Mesothelial cell of epicardium (in vitro differentiated cells): ENCODE measurements at regions not wholly inside any gene's neighbourhood (a gene's known extent, or its start where the extent isn't known, plus 50 kb on each side); places are given as distances from the start of the nearest gene placed in this dataset.

ENCODE experiments used
- DNase-seq, 2 experiments: peaks; one replicate each; pipeline ENCODE4 v3.0.0; 2021; ENCODE audit warnings: low spot score in 2 of 2; ENCODE audit not compliant: unreplicated experiment in 2 of 2
- H3K27ac Mint-ChIP-seq: 2 replicates; pipeline ENCODE4 v1.8.0; 2021; ENCODE audit warnings: mixed read lengths
- H3K27me3 Mint-ChIP-seq: 2 replicates; pipeline ENCODE4 v1.8.0; 2021; ENCODE audit warnings: low read depth, mixed read lengths
- H3K36me3 Mint-ChIP-seq: 2 replicates; pipeline ENCODE4 v1.8.0; 2021; ENCODE audit warnings: mixed read lengths
- H3K4me1 Mint-ChIP-seq: 2 replicates; pipeline ENCODE4 v1.8.0; 2021; ENCODE audit warnings: mixed read lengths
- H3K4me3 Mint-ChIP-seq: 2 replicates; pipeline ENCODE4 v1.8.0; 2021; ENCODE audit warnings: mild to moderate bottlenecking, moderate library complexity, mixed read lengths
- H3K9me3 Mint-ChIP-seq: 2 replicates; pipeline ENCODE4 v1.8.0; 2021; ENCODE audit warnings: mixed read lengths
- TF ChIP-seq, protein P1 (sequence below): fragments of 200-600 bp; sonication (generic); IDR thresholded peaks from one replicate; pipeline ENCODE4 v1.5.0; 2021; ENCODE audit warnings: antibody characterized with exemption; ENCODE audit not compliant: unreplicated experiment

DNA sequence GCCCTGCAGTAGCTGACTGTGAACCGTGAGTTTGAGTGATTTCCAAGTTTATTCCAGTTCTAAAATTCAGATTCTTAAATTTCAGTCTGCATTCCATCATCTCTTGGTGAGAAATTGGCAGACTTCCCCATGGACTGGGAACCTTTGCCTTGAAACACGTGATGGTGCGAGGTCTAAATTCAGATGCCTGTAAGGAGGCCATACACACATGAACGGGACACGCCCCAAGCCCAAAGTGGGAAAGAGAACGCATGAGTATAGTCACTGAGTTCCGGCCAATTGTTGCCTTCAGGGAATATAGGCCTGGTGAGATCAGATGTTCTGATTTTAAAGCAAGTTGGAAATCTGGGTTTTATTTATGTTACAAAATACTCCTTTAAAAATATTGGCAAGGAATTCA, 1084.4 kb upstream of the WWC1 start:
- Mint-ChIP-seq H3K27ac (no peak overlapping the region), H3K4me1 (no peaks in the 10 kb centered on the region), H3K4me3 (no peak overlapping the region), H3K9me3 (peaks cover 11% of the 10 kb centered on the region), H3K36me3 (peaks cover 3% of the 10 kb centered on the region), H3K27me3 (peaks cover under 1% of the 10 kb centered on the region)
- no peak for DNase-seq
- TF ChIP-seq, protein P1, sequence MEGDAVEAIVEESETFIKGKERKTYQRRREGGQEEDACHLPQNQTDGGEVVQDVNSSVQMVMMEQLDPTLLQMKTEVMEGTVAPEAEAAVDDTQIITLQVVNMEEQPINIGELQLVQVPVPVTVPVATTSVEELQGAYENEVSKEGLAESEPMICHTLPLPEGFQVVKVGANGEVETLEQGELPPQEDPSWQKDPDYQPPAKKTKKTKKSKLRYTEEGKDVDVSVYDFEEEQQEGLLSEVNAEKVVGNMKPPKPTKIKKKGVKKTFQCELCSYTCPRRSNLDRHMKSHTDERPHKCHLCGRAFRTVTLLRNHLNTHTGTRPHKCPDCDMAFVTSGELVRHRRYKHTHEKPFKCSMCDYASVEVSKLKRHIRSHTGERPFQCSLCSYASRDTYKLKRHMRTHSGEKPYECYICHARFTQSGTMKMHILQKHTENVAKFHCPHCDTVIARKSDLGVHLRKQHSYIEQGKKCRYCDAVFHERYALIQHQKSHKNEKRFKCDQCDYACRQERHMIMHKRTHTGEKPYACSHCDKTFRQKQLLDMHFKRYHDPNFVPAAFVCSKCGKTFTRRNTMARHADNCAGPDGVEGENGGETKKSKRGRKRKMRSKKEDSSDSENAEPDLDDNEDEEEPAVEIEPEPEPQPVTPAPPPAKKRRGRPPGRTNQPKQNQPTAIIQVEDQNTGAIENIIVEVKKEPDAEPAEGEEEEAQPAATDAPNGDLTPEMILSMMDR, result no peak

DNA sequence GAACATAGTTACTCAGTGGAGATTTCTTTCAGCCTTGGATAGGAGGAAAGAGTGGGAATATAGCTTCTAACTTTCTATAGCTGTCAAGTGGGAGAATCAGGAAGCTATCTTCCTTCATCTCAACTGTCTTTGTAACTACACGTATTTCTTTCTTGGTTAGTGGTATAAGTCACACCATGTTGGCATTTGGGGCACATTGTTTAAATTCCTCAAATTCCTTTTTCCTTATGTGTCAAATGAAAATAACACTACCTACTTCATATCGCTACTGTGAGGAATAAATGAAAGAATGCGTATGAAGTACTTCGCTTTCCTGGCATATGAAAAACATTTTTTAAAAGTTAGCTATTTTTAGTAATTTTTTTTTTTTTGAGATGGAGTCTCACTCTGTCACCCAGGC, 1082.5 kb upstream of the WWC1 start:
- Mint-ChIP-seq H3K4me1 (no peaks in the 10 kb centered on the region), H3K27ac (no peak overlapping the region), H3K4me3 (no peak overlapping the region), H3K36me3 (peaks cover 3% of the 10 kb centered on the region), H3K27me3 (no peaks in the 10 kb centered on the region), H3K9me3 (peaks cover 11% of the 10 kb centered on the region)
- DNase-seq, result no peak
- TF ChIP-seq, protein P1, result no peak

DNA sequence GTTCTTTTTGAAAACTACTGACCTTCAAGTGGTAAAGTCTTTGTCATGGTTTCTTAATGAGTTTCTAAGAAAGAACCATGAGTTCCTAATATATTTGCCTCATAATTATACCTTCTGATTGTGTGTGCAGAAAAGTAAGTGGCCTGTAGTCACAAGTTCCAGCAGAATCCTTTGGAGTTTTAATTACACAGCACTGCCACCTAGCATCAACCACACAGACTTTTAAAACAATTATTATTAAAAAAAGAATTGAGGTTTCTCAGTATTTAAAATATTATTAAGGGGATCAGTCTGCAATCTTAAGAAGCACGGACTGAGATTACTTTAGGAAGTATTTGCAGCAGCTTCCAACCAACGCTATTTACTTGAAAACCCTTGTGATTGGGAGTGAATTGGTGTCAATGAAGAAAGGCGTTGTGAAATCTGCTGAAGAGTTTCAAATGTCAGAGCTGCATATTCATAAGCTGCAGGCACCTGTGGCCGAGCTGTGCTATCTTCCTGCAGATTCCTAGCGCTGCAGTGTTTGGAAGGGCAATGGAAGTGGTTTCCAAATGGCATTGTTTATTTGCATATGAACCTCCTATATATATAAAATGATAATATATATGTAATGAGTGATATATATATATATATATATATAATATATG, 1074.2 kb upstream of the WWC1 start:
- Mint-ChIP-seq H3K9me3 (no peaks in the 10 kb centered on the region), H3K4me1 (peaks cover 3% of the 10 kb centered on the region), H3K36me3 (no peaks in the 10 kb centered on the region), H3K27me3 (no peaks in the 10 kb centered on the region), H3K4me3 (no peak overlapping the region), H3K27ac (no peak overlapping the region)
- no peak for DNase-seq
- TF ChIP-seq, protein P1, result no peak

DNA sequence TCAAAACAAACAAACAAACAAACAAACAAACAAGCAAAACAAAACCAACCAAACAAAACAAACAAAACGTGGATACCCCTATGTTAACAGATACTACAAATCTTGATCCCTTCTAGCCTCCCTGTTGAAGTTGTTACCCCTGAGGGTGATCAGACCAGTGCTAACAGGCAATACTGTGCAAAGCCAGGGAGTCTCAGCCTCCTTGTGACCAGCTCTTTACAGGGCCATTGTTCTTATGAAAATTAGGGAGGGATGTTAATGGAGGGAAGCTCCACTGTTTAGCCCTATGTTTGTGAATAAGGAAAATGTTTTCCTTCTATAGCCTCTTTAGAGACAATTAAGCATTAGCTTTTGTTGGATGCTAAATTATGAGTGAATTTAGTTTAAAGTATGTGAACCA, 1072.1 kb upstream of the WWC1 start:
- peaks cover 6% of the 10 kb centered on the region for H3K9me3 Mint-ChIP-seq
- no peak overlapping the region for H3K4me3 Mint-ChIP-seq
- H3K27me3 Mint-ChIP-seq, result no peaks in the 10 kb centered on the region
- TF ChIP-seq, protein P1, result no peak
- DNase-seq, result no peak
- peaks cover 8% of the 10 kb centered on the region for H3K4me1 Mint-ChIP-seq
- H3K36me3 Mint-ChIP-seq, result no peaks in the 10 kb centered on the region
- no peak overlapping the region for H3K27ac Mint-ChIP-seq

DNA sequence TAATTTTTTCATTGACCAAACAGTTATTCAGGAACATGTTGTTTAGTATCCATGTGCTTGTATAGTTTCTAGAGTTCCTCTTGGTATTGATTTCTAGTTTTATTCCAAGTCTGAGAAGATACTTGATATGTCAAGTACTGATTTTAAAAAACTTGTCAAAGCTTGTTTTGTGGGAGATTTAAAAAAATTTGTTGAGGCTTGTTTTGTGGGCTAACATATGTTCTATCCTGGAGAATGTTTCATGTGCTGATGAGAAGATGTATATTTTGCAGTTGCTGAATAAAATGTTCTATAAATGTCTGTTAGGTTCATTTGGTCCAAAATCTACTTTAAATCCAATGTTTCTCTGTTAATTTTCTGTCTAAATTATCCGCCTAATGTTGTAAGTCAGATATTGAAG, 1065.1 kb upstream of the WWC1 start:
- Mint-ChIP-seq H3K4me3 (no peak overlapping the region), H3K27ac (no peak overlapping the region), H3K4me1 (peaks cover 5% of the 10 kb centered on the region), H3K36me3 (peaks cover 25% of the 10 kb centered on the region), H3K27me3 (no peaks in the 10 kb centered on the region), H3K9me3 (peaks cover 47% of the 10 kb centered on the region)
- DNase-seq, result no peak
- TF ChIP-seq, protein P1, result no peak

DNA sequence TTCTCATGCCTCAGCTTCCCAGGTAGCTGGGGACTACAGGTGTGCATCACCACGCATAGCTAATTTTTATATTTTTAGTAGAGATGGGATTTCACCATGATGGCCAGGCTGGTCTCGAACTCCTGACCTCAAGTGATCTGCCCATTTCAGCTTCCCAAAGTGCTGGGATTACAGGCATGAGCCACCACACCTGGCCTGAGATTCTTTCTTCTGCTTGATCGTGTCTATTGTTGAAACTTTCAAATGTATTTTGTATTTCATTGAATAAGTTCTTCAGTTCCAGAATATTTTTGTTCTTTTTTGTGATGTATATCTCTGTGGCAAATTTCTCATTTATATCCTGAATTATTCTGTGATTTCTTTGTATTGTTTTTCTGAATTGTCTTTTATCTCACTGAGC, 1063.3 kb upstream of the WWC1 start:
- DNase-seq, result no peak
- H3K27me3 Mint-ChIP-seq, result no peaks in the 10 kb centered on the region
- H3K9me3 Mint-ChIP-seq, result peaks cover 47% of the 10 kb centered on the region
- TF ChIP-seq, protein P1, result no peak
- peaks cover 7% of the 10 kb centered on the region for H3K4me1 Mint-ChIP-seq
- no peak overlapping the region for H3K4me3 Mint-ChIP-seq
- H3K36me3 Mint-ChIP-seq, result peaks cover 25% of the 10 kb centered on the region
- H3K27ac Mint-ChIP-seq, result no peak overlapping the region
